Stimulated activated naive CD4-positive, alpha-beta T cell treated with Interleukin-2 at 50 U/mL for 16 hours (primary cell): ENCODE measurements at regions not wholly inside any gene's neighbourhood (a gene's known extent, or its start where the extent isn't known, plus 50 kb on each side); places are given as distances from the start of the nearest gene placed in this dataset.
A peak's percentile ranks its signal among the peaks of the same experiment; 100 is the strongest.

Experiments used
- DNase-seq: peaks from one replicate; lab custom pipeline; 2025; lab: John Stamatoyannopoulos, UW

DNA sequence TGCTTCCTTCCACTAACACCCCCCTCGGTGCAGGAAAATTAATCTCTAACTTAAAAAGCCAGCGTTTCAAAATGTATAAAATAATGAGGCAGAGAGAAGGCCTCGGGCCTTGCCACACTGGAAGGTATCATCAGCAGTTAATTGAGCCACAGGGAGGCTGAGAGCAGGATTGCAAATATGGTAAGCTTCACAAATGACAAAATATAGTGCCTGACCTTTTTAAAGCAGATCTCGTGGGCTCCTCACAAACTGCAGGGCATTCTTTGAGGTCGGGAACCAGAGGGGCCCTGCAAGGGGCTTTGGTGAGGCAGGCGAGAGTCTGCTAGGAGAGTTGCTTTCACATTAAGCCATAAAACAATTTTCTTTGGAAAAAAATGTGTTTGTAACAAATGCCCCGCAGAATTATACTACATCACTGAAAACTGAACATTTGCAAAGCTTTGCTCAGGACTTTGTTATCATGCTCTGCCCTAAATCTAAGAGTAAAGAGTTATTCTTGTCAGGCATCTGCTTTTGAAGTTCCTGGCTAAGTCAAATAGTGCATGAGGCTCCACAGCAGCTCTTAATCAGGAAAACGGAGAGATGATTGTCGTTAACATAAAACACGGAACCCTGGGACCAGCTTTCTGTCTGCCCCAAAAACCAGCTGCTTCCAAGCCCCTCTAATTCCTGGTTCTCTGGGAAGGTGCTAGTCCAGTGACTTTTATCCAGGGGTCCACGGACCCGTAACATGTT lies 61.4 kb upstream of the SYT13 start:
- DNase-seq = no peak

DNA sequence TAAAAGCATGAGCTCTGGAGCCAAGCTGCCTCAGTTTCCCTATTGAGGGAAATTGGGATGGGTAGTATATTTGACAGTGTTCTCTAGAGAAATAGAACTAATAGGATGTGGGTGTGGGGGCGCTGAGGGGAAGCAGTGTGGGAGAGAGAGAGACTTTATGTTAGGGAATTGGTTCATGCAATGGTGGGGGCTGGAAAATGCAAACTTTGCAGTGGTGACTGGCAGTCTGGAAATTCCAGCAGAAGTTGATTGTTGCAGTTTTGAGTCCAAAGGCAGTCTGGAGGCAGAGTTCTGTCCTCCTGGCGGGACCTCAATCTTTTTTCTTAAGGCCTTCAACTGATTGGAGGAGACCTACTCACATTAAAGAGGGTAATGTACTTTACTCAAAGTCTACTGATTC lies 59.4 kb upstream of the SYT13 start:
- DNase-seq = no peak

DNA sequence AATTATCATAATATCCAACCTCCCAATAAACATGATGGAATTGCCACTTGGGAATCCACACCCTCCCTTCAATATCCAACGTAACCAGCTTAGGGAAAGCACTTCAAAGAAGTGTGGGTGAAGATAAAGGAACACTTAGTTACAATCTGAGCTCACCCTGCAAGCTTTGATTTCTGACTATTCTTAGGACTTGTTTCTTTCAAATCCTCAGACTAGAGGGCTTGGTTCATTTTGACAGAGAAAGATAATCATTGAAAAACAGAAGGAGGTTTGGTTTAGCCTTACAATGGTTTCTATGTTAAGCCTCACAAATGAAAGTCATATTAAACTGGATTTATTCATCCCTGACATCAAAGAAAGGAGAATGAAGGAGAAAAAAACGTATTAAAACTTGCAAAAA lies 57.9 kb upstream of the SYT13 start:
- DNase-seq = no peak

DNA sequence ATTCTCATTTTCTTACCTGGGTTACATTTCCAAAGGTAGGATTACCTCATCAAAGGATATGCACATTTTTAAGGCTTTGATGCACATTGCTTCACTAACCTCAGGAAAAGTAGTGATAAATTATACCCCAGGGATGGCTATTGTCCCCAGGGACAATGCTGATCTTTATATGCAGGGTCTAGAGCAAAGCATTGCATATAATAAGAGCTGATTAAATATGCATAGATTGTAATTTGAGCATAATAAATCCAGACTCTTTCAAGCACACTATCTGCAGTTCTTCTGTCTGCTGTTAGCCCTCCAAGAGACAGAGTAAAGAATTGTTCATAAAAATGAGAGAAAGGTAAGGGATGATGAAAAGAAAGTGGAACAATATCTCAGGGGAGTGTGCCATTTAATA lies 57.3 kb upstream of the SYT13 start:
- DNase-seq = no peak

DNA sequence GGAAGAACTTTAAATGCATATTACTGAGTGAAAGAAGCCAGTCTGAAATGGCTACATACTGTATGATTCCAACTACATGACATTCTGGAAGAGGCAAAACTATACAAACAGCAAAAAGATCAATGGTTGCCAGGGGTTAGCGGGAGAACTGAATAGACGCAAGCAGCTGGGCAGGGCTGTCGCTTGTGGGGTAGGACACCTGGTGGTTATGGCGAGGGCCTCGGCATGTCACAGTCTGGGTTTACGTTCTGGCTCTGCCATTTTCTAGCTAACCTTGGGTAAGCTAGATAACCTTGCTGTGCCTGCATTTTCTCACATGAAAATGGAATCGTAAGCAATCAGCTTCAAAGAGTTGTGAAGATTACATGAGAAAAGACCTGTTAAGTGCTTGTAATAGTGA lies 55.2 kb upstream of the SYT13 start:
- DNase-seq = no peak

DNA sequence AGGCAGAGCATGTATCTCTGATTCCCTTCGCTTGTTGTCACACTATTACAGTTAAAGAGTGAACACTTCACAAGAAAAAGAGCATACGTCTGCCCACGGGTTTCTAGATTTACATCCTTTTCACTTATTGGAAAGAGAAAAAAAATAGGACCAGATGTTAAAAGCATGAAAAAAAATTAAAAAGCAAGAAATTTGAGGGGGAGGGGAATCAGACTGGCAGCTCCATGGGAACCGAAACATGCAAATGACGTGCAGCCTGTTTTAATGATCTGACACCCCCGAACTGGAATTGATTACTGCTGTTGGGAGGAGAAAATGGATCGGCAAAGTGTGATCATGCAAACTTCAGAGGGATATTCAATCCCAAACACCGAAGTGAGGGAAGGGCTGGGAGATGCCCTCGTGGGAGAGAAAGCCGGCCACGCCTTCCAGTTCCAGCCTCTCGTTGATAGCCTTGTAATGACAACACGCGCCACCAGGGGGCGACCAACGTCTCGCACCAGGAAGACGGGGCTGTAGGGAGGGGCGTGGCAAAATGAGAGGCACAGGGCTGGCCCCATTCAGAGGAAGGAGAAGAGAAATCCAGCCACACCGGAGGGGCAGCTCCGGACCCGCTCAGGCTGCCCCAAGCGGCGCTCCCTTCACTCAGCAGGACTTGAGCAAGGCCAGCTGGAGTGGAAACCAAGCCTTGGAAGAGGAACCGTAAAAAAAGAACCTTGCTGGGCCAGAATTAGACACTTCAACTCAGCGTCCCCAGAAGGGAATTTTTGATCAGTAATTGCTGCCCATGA lies 53.8 kb upstream of the SYT13 start:
- DNase-seq = peak; percentile 91

DNA sequence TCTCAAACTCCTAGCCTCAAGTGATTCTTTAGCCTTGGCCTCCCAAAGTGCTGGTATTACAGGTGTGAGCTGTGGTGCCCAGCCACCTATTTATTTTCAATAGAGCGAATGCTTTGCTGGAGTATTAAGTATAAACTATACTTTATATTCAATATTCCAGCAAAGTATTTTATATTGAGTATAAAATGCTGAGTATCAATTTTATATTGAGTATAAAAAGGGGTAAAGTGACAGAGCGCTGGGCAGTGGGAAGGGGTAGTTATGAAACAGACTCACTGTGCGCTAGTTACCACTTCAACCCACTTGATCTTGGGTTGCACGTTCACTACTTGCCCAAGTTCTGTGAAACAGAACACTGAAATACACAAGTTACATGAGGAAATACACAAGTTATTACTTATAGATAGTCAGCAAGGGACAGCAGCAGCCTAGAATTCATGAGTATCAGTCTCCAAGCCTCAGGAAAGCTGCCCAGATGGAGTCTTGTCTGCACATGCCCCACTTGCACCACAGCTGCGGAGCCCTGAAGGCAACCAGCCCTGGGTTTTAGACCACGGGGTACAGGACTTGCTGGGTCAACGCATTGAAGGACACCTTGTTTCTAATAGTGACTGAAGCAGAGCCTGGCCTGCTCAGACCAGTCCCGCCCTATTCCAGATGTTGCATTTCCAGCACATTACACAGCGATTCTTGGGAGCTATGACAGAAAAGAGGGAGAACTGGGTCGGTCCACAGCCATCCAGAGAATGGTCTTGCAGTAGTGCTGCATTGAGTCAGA lies 51.6 kb upstream of the SYT13 start:
- no peak for DNase-seq

DNA sequence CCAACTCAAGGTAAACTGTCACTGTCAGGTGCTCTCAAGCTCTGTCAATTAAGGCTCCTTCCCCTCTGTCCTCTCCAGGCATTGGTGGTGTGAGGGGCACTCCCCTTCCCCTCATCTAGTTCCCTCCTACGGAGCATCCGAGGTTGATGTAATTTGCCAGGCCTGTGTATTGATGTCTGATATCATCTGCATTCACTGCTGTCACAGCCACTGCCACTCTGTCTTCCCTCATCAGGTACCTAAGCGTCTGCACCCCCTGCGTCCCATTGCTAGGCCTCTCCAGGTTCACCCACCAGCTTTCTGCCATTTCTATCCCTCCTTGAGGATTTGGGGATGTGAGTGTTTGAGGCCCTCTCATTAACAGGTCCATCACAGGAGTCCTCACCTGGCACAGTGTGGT lies 50.0 kb upstream of the SYT13 start:
- no peak for DNase-seq
